Stimulated activated naive B cell treated with anti-CD40 and anti-IgM and Interleukin-4, amounts not matched to agents 10 μg/mL and 1 μg/mL and 100 μg/mL, for 72 hours (primary cell): ENCODE measurements at regions not wholly inside any gene's neighbourhood (a gene's known extent, or its start where the extent isn't known, plus 50 kb on each side); places are given as distances from the start of the nearest gene placed in this dataset.
A peak's percentile ranks its signal among the peaks of the same experiment; 100 is the strongest.
"Not testable (repeated sequence)": the region's sequence is repeated elsewhere in the genome, so short reads cannot be mapped to it uniquely, and the experiment has no call there.

Experiments
- ATAC-seq, 2 donors: fragments of 150-1000 bp; cut with Tn5 transposase; replicated peaks; 2 replicates each; pipeline ENCODE4 v1.10.0; 2021; ENCODE audit warnings: moderate library complexity in 1 of 2
- DNase-seq: peaks from one replicate; pipeline ENCODE4 v3.0.0; 2021
- H3K27ac Mint-ChIP-seq: one replicate; pipeline ENCODE4 v1.8.0; 2022; ENCODE audit warnings: mild to moderate bottlenecking, mixed read lengths
- H3K27me3 Mint-ChIP-seq, 2 donors: one replicate each; pipeline ENCODE4 v1.8.0; 2022; ENCODE audit warnings: mixed read lengths in 2 of 2
- H3K36me3 Mint-ChIP-seq, 2 donors: one replicate each; pipeline ENCODE4 v1.8.0; 2022; ENCODE audit warnings: mixed read lengths in 2 of 2, mild to moderate bottlenecking in 1 of 2
- H3K4me1 Mint-ChIP-seq, 2 donors: one replicate each; pipeline ENCODE4 v1.8.0; 2022; ENCODE audit warnings: mixed read lengths in 2 of 2, mild to moderate bottlenecking in 1 of 2
- H3K4me3 Mint-ChIP-seq, 2 donors: one replicate each; pipeline ENCODE4 v1.8.0; 2022; ENCODE audit warnings: mild to moderate bottlenecking in 2 of 2, mixed read lengths in 2 of 2, moderate library complexity in 1 of 2
- H3K9me3 Mint-ChIP-seq, 2 donors: one replicate each; pipeline ENCODE4 v1.8.0; 2022; ENCODE audit warnings: mixed read lengths in 2 of 2, mild to moderate bottlenecking in 1 of 2

DNA sequence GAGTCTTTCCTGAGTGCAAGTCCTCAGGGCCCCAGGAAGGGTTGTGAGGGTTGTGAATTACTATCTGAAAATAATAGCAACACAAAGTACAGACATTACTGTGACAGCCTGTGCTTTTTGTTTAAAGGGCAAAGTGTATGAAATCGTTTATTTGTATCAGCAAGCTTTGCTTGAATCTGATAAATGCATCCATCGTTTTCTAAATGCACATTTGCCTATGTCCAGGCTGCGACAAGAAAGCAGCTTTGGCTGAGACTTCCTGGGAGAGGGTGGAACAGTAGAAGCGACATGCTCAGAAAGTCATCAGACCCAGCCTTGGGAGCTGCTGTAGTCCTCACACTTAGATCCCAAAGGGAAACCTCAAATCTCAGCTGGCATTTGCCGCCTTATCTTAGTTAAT, 524.2 kb upstream of the SALL3 start:
- Mint-ChIP-seq H3K27me3 (no peaks in the 10 kb centered on the region), H3K9me3 (no peaks in the 10 kb centered on the region)
- ATAC-seq: no peak

DNA sequence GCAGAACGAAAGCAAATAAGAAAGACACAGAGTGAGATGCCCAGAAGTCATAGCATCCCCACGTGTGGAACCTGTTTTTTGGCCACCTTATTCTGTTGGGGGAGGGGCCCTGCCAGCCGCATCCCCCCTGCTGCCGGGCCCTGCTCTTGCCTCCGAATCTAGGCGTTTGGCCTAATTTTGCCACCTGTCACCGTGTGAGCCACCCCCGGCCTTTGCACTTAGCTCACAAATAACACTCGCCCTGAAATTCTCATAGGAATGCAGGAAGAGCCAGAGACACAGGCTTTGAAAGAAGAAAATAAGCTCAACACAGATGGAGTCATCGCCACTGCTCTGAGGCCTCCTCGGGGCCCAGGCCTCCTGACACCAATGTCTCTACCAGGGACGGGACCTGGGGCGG, 522.6 kb upstream of the SALL3 start:
- Mint-ChIP-seq H3K27me3 (no peaks in the 10 kb centered on the region), H3K4me1 (no peaks in the 10 kb centered on the region), H3K9me3 (peaks cover 0 to 6% of the 10 kb centered on the region in 2 donors), H3K36me3 (no peaks in the 10 kb centered on the region), H3K4me3 (no peak overlapping the region), H3K27ac (no peak overlapping the region)
- DNase-seq (no peak), ATAC-seq (no peak)

More for the DNA sequence above, 524.2 kb upstream of the SALL3 start:
- Mint-ChIP-seq H3K27ac (no peak overlapping the region), H3K4me1 (no peaks in the 10 kb centered on the region), H3K36me3 (no peaks in the 10 kb centered on the region), H3K4me3 (no peak overlapping the region)
- DNase-seq: no peak

DNA sequence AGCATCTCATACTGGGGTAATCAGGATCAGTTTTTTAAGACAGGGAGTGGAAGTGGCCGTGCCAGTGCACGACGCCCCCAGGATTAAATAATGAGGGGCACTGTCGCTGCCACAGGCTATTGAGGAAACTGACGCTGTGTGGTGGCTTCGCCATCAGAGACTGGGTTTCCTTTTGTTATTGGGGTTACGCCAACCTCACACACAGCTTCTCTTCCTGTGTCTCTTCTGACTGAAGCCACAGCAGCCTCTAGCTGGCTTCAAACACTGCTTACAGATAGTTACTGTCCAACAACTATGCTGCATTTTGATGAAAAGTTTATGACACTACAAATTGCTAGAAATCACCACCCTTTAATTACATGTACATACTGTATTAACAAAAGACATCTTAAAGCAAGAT, 521.9 kb upstream of the SALL3 start:
- Mint-ChIP-seq H3K9me3 (peaks cover 3 to 8% of the 10 kb centered on the region in 2 donors), H3K27me3 (no peaks in the 10 kb centered on the region), H3K4me1 (no peaks in the 10 kb centered on the region), H3K36me3 (no peaks in the 10 kb centered on the region), H3K4me3 (no peak overlapping the region), H3K27ac (no peak overlapping the region)
- ATAC-seq (no peak), DNase-seq (no peak)

DNA sequence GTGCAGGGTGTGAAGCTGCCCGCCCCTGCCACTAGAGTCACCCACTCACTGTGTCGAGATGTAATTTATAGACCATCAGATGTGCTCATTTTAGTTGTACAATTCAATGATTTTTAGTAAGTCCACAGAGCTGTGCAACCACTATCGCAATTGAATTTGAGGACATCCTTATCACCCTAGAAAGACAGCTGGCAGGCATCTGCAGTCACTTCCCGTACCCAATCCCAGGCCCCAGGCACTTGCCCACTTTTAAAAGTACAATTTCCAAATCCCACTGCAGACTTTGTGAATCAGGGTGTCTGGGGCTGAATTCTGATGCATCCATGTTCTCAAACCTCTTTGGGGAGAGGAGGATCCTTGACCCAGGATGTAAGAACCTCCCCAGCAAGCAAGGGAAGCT, 521.3 kb upstream of the SALL3 start:
- Mint-ChIP-seq H3K27ac (no peak overlapping the region), H3K27me3 (no peaks in the 10 kb centered on the region)

DNA sequence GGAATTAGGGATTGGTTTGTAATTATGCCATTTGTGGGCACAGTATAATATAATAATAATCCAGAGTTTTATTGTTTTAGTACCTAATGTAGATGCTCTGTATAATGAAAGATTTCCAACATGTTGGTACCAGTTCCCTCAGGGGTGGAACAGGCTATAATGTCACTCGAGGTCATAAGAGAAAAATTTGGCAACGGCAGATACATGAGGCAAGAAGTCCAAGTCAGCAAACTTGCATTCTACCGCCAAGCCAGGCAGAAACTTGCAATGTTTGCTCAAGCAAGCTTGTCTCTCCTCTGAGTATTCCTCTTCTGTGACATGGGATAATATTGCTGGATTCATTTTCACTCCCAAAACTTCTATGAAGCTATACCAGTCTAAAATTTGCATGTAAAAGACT, 520.0 kb upstream of the SALL3 start:
- no peak overlapping the region for H3K4me3 Mint-ChIP-seq
- no peaks in the 10 kb centered on the region for H3K36me3 Mint-ChIP-seq
- H3K9me3 Mint-ChIP-seq: peaks cover 3 to 10% of the 10 kb centered on the region in 2 donors
- H3K4me1 Mint-ChIP-seq: no peaks in the 10 kb centered on the region
- no peak overlapping the region for H3K27ac Mint-ChIP-seq
- ATAC-seq (no peak), DNase-seq (no peak)
- no peaks in the 10 kb centered on the region for H3K27me3 Mint-ChIP-seq

More for the DNA sequence above, 521.3 kb upstream of the SALL3 start:
- no peak for ATAC-seq
- no peaks in the 10 kb centered on the region for H3K4me1 Mint-ChIP-seq
- no peak overlapping the region for H3K4me3 Mint-ChIP-seq
- H3K9me3 Mint-ChIP-seq: peaks cover 3 to 8% of the 10 kb centered on the region in 2 donors
- no peaks in the 10 kb centered on the region for H3K36me3 Mint-ChIP-seq
- no peak for DNase-seq

DNA sequence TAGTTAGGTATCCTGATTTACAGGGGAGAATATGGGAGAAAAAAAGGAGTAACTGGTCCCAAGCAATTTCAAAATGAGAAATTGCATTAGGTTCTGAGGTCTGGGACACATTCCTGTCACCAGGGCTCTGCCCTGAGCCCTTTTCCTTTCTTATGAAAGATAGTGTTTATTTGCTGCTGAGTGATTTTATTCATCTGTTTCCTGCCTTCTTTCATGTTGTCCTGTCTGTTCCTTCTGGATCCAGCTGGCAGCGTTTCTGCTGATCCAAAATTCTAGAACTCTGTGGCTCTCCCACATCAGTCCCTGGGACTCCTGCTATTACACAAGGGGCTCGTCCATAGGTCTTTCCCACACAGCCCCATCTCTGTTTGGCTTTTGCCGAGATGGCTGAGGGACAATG, 519.1 kb upstream of the SALL3 start:
- ATAC-seq: no peak
- H3K4me3 Mint-ChIP-seq: no peak overlapping the region
- no peaks in the 10 kb centered on the region for H3K4me1 Mint-ChIP-seq
- H3K27me3 Mint-ChIP-seq: no peaks in the 10 kb centered on the region
- no peak overlapping the region for H3K27ac Mint-ChIP-seq
- no peak for DNase-seq
- peaks cover 3 to 14% of the 10 kb centered on the region in 2 donors for H3K9me3 Mint-ChIP-seq
- no peaks in the 10 kb centered on the region for H3K36me3 Mint-ChIP-seq

DNA sequence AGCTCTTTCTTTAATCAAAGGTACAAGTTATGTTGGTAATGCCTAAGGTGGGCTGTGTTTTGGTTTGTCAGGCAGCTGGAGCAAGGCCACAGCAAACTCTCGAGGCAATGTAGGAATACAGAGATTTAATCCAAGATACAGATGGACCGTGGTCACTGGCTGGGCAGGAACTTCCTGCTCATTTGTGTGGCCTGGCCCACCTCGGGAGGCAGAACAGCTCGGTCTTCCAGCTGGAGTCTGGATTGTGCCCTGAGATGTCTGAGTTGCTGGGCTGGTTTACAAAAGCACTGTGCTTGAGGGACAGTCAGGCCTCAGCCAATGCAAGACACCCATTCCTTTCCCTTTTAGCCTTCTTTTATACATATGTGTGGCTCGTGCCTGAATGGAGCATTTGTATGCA, 506.1 kb upstream of the SALL3 start:
- Mint-ChIP-seq H3K4me1 (no peaks in the 10 kb centered on the region), H3K27ac (no peak overlapping the region), H3K27me3 (no peaks in the 10 kb centered on the region), H3K4me3 (no peak overlapping the region), H3K9me3 (peaks cover 7 to 9% of the 10 kb centered on the region in 2 donors), H3K36me3 (no peaks in the 10 kb centered on the region)
- ATAC-seq: no peak
- no peak for DNase-seq

DNA sequence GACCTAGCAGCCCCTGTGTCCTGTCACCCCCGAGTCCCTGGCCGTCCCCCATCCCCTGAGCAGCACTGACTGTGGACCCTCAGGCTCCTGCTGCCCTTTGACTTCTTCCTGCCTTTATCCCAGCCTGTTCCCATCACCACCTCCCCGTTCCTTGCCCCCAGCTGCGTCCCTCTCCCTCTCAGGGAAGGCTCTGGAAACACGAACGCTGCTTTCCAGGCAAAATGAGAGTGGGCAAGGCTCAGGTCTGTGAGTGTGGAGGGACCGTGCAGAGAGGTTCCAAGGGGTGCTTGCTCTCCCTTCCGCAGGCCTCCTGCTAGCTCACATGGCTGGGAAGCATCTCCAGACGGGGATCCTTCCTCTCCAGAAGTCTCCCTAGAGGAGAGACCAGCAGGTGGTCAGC, 501.8 kb upstream of the SALL3 start:
- ATAC-seq: no peak
- Mint-ChIP-seq H3K27ac (no peak overlapping the region), H3K36me3 (no peaks in the 10 kb centered on the region), H3K4me1 (no peaks in the 10 kb centered on the region), H3K4me3 (no peak overlapping the region), H3K9me3 (no peaks in the 10 kb centered on the region), H3K27me3 (no peaks in the 10 kb centered on the region)
- DNase-seq: no peak

DNA sequence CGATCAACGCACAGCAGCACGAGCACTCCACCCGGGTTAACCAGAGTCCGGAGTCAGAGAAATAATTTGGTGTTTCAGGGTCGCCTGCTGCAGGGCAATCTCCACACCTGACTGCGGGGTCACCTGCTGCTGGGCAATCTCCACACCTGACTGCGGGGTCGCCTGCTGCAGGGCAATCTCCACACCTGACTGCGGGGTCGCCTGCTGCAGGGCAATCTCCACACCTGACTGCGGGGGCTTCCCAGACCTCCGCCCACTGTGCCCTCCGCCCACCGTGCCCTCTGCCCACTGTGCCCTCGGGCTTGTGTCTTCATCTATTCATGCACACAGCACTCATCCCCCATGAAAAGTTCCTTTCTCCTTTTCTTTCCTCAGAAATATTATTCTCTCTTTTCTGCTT, 500.2 kb upstream of the SALL3 start:
- H3K27me3 Mint-ChIP-seq: no peaks in the 10 kb centered on the region
- no peak for DNase-seq
- no peak overlapping the region for H3K4me3 Mint-ChIP-seq

DNA sequence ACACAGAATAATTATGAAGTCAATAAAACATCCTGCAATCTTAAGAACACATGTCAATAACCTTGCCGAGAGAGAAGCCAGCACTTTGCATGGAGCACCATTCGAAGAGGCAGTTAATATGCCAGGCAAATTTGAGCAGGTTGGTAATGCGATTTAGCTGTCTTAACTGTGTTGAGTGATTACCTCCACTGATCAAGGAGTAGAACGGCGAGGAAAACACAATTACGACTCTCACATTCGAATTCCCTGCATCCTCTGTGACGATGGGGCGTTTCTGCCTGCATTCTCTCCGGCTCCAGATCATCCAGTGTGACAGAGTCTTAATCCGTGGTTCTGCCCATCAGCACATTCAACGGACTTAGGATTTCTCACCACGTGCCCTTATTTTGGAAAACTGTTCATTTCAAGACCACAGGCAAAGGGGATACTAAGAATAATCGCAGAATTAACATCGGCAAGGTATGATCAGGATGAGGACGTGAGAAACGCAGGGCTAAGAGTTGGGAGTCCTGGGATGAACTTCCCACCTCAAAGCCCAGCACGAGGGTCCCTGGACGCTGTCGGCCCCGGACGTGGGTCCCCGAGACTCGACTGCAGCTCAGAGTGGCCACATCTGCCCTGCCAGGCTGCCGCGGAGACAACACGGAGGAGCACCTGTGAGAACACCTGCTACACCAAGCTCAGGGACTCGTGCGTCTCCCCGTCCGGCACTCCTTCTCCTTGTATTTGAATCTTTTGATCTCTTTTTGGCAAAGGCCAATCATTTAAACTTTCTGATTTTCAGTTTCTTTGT, 499.2 kb upstream of the SALL3 start:
- Mint-ChIP-seq H3K4me3 (no peak overlapping the region), H3K9me3 (peaks cover 0 to 2% of the 10 kb centered on the region in 2 donors), H3K36me3 (no peaks in the 10 kb centered on the region), H3K4me1 (no peaks in the 10 kb centered on the region), H3K27ac (no peak overlapping the region), H3K27me3 (no peaks in the 10 kb centered on the region)
- no peak for ATAC-seq
- no peak for DNase-seq

More for the DNA sequence above, 500.2 kb upstream of the SALL3 start:
- no peaks in the 10 kb centered on the region for H3K36me3 Mint-ChIP-seq
- H3K9me3 Mint-ChIP-seq: no peaks in the 10 kb centered on the region
- no peak for ATAC-seq
- no peak overlapping the region for H3K27ac Mint-ChIP-seq
- H3K4me1 Mint-ChIP-seq: no peaks in the 10 kb centered on the region

DNA sequence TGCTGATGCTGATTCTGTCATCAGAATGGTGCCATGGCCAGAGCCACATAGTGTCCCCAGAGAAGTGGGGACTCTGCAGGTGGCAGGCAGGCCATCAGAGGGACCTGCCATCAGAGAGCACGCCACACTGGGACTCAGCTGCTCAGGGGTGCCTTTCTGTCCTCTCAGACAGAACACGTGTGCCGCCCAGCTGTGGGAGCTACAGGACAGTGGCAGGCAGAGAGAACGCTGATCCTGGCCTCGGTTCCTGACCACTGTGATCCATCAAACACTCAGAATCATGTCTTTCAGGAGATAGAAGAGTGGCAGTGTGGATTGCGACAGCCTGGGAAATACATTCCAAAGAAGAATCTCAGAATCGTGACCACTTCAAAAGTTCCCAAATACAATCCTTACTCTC, 497.2 kb upstream of the SALL3 start:
- H3K4me1 Mint-ChIP-seq: no peaks in the 10 kb centered on the region
- H3K9me3 Mint-ChIP-seq: peaks cover 3 to 5% of the 10 kb centered on the region in 2 donors
- no peaks in the 10 kb centered on the region for H3K27me3 Mint-ChIP-seq
- ATAC-seq: no peak
- H3K27ac Mint-ChIP-seq: no peak overlapping the region
- H3K36me3 Mint-ChIP-seq: no peaks in the 10 kb centered on the region
- no peak for DNase-seq
- no peak overlapping the region for H3K4me3 Mint-ChIP-seq

DNA sequence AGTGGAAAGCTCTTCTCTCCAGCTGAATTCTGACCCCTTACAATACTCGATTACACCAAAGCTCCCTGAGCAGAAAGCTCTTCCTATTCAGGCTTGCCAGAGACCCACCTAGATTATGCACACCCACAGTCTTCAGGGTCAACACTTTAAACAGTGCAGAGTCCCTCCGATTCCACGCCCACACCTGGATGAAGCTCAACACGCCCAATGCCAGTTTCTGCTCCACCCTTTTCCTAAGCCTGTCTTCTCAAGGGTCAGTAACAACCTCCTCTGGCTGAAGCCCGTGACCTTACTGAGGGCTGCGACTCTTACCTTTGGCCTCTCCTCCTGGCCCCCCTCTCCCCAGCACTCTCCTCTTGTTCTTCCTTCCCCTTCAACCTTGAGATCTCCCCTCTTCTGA, 492.0 kb upstream of the SALL3 start:
- Mint-ChIP-seq H3K27ac (no peak overlapping the region), H3K4me3 (no peak overlapping the region), H3K9me3 (peaks cover 9 to 12% of the 10 kb centered on the region in 2 donors), H3K4me1 (no peaks in the 10 kb centered on the region), H3K27me3 (no peaks in the 10 kb centered on the region), H3K36me3 (no peaks in the 10 kb centered on the region)
- no peak for DNase-seq
- ATAC-seq: no peak

DNA sequence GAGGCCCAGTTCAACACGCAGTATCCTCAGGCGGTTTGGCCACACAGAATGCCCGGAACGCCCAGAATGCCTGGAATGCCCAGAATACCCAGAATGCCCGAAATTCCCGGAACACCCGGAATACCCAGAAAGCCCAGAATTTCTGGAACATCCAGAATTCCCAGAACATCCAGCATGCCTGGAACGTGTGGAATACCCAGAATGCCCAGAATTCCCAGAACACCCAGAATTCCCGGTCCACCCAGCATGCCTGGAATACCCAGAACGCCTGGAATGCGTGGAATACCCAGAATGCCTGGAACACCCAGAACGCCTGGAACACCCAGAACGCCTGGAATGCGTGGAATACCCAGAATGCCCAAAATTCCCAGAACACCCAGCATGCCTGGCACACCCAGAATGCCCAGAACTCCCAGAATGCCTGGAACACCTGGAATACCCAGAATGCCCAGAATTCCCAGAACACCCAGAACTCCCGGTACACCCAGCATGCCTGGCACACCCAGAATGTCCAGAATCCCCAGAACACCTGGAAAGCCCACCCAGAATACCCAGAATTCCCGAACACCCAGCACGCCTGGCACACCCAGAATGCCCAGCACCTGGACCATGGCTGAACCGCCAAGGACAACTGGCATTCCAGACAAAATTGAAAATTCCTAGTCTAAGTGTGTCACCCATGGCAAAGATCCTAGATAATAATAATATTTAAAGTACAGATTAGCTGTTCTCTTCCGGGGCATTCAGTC, 487.4 kb upstream of the SALL3 start:
- ATAC-seq (no peak), DNase-seq (no peak)
- Mint-ChIP-seq H3K9me3 (peaks cover 12 to 13% of the 10 kb centered on the region in 2 donors), H3K4me1 (no peaks in the 10 kb centered on the region), H3K4me3 (no peak overlapping the region), H3K27ac (no peak overlapping the region), H3K27me3 (no peaks in the 10 kb centered on the region), H3K36me3 (peaks cover 0 to 4% of the 10 kb centered on the region in 2 donors)

DNA sequence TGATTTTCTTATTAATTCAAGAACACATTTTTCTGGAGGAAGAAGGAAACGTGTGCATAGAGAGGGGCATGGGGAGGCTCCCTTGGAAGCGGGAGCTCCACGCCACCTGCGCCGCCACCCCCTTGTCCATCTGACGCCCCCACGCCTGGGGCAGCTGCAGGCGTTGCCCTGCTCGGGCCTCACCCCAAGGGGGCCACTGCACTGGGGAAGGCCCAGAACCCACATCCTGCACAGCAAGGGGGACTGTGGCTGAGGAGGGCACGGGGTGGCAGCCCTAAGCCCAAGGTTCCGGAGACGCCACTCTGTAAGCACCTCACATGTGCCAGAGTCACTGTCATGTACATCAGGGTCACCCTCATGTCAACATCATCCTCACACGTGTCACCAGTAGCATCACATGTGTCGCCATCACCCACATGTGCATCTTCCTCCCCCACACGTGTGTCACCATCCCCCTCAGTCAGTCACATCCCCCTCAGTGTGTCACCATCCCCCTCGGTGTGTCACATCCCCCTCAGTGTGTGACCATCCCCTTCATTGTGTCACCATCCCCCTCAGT, 486.7 kb upstream of the SALL3 start:
- H3K9me3 Mint-ChIP-seq: peaks cover 12 to 13% of the 10 kb centered on the region in 2 donors
- H3K27me3 Mint-ChIP-seq: no peaks in the 10 kb centered on the region
- DNase-seq (no peak), ATAC-seq (peak in 1 of 2 donors; percentile 41)
- H3K4me3 Mint-ChIP-seq: no peak overlapping the region
- H3K4me1 Mint-ChIP-seq: no peaks in the 10 kb centered on the region
- no peak overlapping the region for H3K27ac Mint-ChIP-seq
- peaks cover 0 to 4% of the 10 kb centered on the region in 2 donors for H3K36me3 Mint-ChIP-seq

DNA sequence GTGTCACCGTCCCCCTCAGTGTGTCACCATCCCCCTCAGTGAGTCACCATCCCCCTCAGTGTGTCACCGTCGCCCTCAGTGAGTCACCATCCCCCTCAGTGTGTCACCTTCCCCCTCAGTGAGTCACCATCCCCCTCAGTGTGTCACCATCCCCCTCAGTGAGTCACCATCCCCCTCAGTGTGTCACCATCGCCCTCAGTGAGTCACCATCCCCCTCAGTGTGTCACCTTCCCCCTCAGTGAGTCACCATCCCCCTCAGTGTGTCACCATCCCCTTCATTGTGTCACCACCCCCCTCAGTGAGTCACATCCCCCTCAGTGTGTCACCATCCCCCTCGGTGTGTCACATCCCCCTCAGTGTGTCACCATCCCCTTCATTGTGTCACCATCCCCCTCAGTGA, 486.1 kb upstream of the SALL3 start:
- not testable (repeated sequence) for H3K36me3 Mint-ChIP-seq, ATAC-seq, H3K27ac Mint-ChIP-seq

More for the DNA sequence above, 486.1 kb upstream of the SALL3 start:
- DNase-seq, H3K4me1 Mint-ChIP-seq, H3K27me3 Mint-ChIP-seq, H3K4me3 Mint-ChIP-seq: not testable (repeated sequence)
- H3K9me3 Mint-ChIP-seq: peaks cover 12 to 13% of the 10 kb centered on the region in 2 donors
